ENCODE measurements at regions not wholly inside any gene's neighbourhood (a gene's known extent, or its start where the extent isn't known, plus 50 kb on each side); places are given as distances from the start of the nearest gene placed in this dataset.

GRCh38 chr2:6401301-6401700 lies 464.4 kb downstream of the CMPK2 start:
- POLR2A ChIA-PET, result no interaction called here
- Mint-ChIP-seq H3K27me3 (peaks cover 0 to 3% (median 0%) of the 10 kb centered on the region in 5 donors), H3K4me1 (no peaks in the 10 kb centered on the region), H3K4me3 (no peak overlapping the region), H3K27ac (no peak overlapping the region), H3K9me3 (no peaks in the 10 kb centered on the region), H3K36me3 (no peaks in the 10 kb centered on the region)
- no peak for ATAC-seq
- no peak for DNase-seq

GRCh38 chr2:6408057-6408456 lies 457.6 kb downstream of the CMPK2 start:
- POLR2A ChIA-PET, result no interaction called here
- H3K4me1 Mint-ChIP-seq, result no peaks in the 10 kb centered on the region
- H3K4me3 Mint-ChIP-seq, result no peak overlapping the region
- H3K27ac Mint-ChIP-seq, result no peak overlapping the region
- H3K27me3 Mint-ChIP-seq, result peaks cover 0 to 11% (median 6%) of the 10 kb centered on the region in 5 donors
- H3K36me3 Mint-ChIP-seq, result no peaks in the 10 kb centered on the region
- no peak for DNase-seq
- peaks cover 0 to 4% (median 0%) of the 10 kb centered on the region in 9 donors for H3K9me3 Mint-ChIP-seq
- no peak for ATAC-seq

- ATAC-seq, result no peak
Observed at GRCh38 chr2:6410313-6410712, 455.4 kb downstream of the CMPK2 start.

GRCh38 chr2:6412533-6413091 lies 453.1 kb downstream of the CMPK2 start:
- no peak for DNase-seq
- Mint-ChIP-seq H3K27ac (no peak overlapping the region), H3K9me3 (peaks cover 0 to 11% (median 2%) of the 10 kb centered on the region in 9 donors), H3K4me3 (no peak overlapping the region), H3K27me3 (peaks cover 0 to 11% (median 6%) of the 10 kb centered on the region in 5 donors), H3K4me1 (no peaks in the 10 kb centered on the region), H3K36me3 (no peaks in the 10 kb centered on the region)
- POLR2A ChIA-PET, result no interaction called here
- ATAC-seq, result no peak

More at GRCh38 chr2:6410313-6410712, 455.4 kb downstream of the CMPK2 start:
- POLR2A ChIA-PET, result no interaction called here
- H3K4me3 Mint-ChIP-seq, result no peak overlapping the region
- peaks cover 0 to 11% (median 6%) of the 10 kb centered on the region in 5 donors for H3K27me3 Mint-ChIP-seq
- H3K4me1 Mint-ChIP-seq, result no peaks in the 10 kb centered on the region
- no peak for DNase-seq
- H3K36me3 Mint-ChIP-seq, result no peaks in the 10 kb centered on the region
- peaks cover 0 to 4% (median 2%) of the 10 kb centered on the region in 9 donors for H3K9me3 Mint-ChIP-seq
- H3K27ac Mint-ChIP-seq, result no peak overlapping the region

GRCh38 chr2:6417050-6417449 lies 448.7 kb downstream of the CMPK2 start:
- ATAC-seq (no peak), DNase-seq (no peak)
- Mint-ChIP-seq H3K27me3 (peaks cover 0 to 7% (median 3%) of the 10 kb centered on the region in 5 donors), H3K9me3 (peaks cover 0 to 21% (median 0%) of the 10 kb centered on the region in 9 donors), H3K4me3 (no peak overlapping the region), H3K36me3 (no peaks in the 10 kb centered on the region), H3K27ac (no peak overlapping the region), H3K4me1 (no peaks in the 10 kb centered on the region)
- POLR2A ChIA-PET, result no interaction called here

GRCh38 chr2:6418291-6418690 lies 447.4 kb downstream of the CMPK2 start:
- Mint-ChIP-seq H3K27me3 (no peaks in the 10 kb centered on the region), H3K27ac (no peak overlapping the region), H3K36me3 (no peaks in the 10 kb centered on the region), H3K9me3 (peaks cover 0 to 21% (median 0%) of the 10 kb centered on the region in 9 donors), H3K4me3 (no peak overlapping the region), H3K4me1 (no peaks in the 10 kb centered on the region)
- no peak for ATAC-seq
- no peak for DNase-seq
- POLR2A ChIA-PET, result no interaction called here

- Mint-ChIP-seq H3K9me3 (peaks cover 0 to 12% (median 0%) of the 10 kb centered on the region in 9 donors), H3K4me3 (no peak overlapping the region), H3K27ac (no peak overlapping the region), H3K4me1 (no peaks in the 10 kb centered on the region), H3K27me3 (peaks cover 0 to 3% (median 1%) of the 10 kb centered on the region in 5 donors), H3K36me3 (no peaks in the 10 kb centered on the region)
- ATAC-seq (no peak), DNase-seq (no peak)
- POLR2A ChIA-PET, result no interaction called here
Observed at GRCh38 chr2:6421138-6421730, 444.5 kb downstream of the CMPK2 start.

- peaks cover 0 to 12% (median 0%) of the 10 kb centered on the region in 9 donors for H3K9me3 Mint-ChIP-seq
- peaks cover 0 to 3% (median 1%) of the 10 kb centered on the region in 5 donors for H3K27me3 Mint-ChIP-seq
- no peak for DNase-seq
- ATAC-seq, result no peak
- POLR2A ChIA-PET, result no interaction called here
- H3K4me1 Mint-ChIP-seq, result no peaks in the 10 kb centered on the region
- H3K36me3 Mint-ChIP-seq, result no peaks in the 10 kb centered on the region
- H3K27ac Mint-ChIP-seq, result no peak overlapping the region
- no peak overlapping the region for H3K4me3 Mint-ChIP-seq
Observed at GRCh38 chr2:6421888-6422287, 443.8 kb downstream of the CMPK2 start.

GRCh38 chr2:6423157-6423556 lies 442.6 kb downstream of the CMPK2 start:
- Mint-ChIP-seq H3K27ac (no peak overlapping the region), H3K4me3 (no peak overlapping the region), H3K4me1 (no peaks in the 10 kb centered on the region), H3K36me3 (no peaks in the 10 kb centered on the region), H3K27me3 (peaks cover 0 to 3% (median 1%) of the 10 kb centered on the region in 5 donors), H3K9me3 (peaks cover 0 to 7% (median 0%) of the 10 kb centered on the region in 9 donors)
- POLR2A ChIA-PET, result no interaction called here
- DNase-seq (no peak), ATAC-seq (no peak)

- no peak overlapping the region for H3K27ac Mint-ChIP-seq
- peaks cover 0 to 7% (median 0%) of the 10 kb centered on the region in 9 donors for H3K9me3 Mint-ChIP-seq
- no peak for DNase-seq
- H3K27me3 Mint-ChIP-seq, result peaks cover 0 to 3% (median 1%) of the 10 kb centered on the region in 5 donors
- ATAC-seq, result no peak
- POLR2A ChIA-PET, result no interaction called here
- no peaks in the 10 kb centered on the region for H3K4me1 Mint-ChIP-seq
- H3K4me3 Mint-ChIP-seq, result no peak overlapping the region
- H3K36me3 Mint-ChIP-seq, result no peaks in the 10 kb centered on the region
Observed at GRCh38 chr2:6423944-6424343, 441.8 kb downstream of the CMPK2 start.

GRCh38 chr2:6425032-6425431 lies 440.7 kb downstream of the CMPK2 start:
- H3K36me3 Mint-ChIP-seq, result no peaks in the 10 kb centered on the region
- ATAC-seq (no peak), DNase-seq (no peak)
- POLR2A ChIA-PET, result no interaction called here
- no peak overlapping the region for H3K27ac Mint-ChIP-seq
- peaks cover 0 to 3% (median 1%) of the 10 kb centered on the region in 5 donors for H3K27me3 Mint-ChIP-seq
- H3K9me3 Mint-ChIP-seq, result peaks cover 0 to 10% (median 0%) of the 10 kb centered on the region in 9 donors
- no peak overlapping the region for H3K4me3 Mint-ChIP-seq
- no peaks in the 10 kb centered on the region for H3K4me1 Mint-ChIP-seq

GRCh38 chr2:6429210-6429986 lies 436.3 kb downstream of the CMPK2 start:
- no peak overlapping the region for H3K4me3 Mint-ChIP-seq
- DNase-seq (no peak), ATAC-seq (no peak)
- H3K9me3 Mint-ChIP-seq, result peaks cover 0 to 21% (median 2%) of the 10 kb centered on the region in 9 donors
- H3K27ac Mint-ChIP-seq, result no peak overlapping the region
- H3K27me3 Mint-ChIP-seq, result peaks cover 0 to 10% (median 2%) of the 10 kb centered on the region in 5 donors
- H3K36me3 Mint-ChIP-seq, result peaks cover 0 to 7% (median 0%) of the 10 kb centered on the region in 3 donors
- H3K4me1 Mint-ChIP-seq, result no peaks in the 10 kb centered on the region
- POLR2A ChIA-PET, result no interaction called here

- DNase-seq (no peak), ATAC-seq (no peak)
- Mint-ChIP-seq H3K27me3 (peaks cover 0 to 7% (median 0%) of the 10 kb centered on the region in 5 donors), H3K9me3 (peaks cover 0 to 12% (median 2%) of the 10 kb centered on the region in 9 donors), H3K4me3 (no peak overlapping the region), H3K4me1 (no peaks in the 10 kb centered on the region), H3K27ac (no peak overlapping the region), H3K36me3 (peaks cover 0 to 7% (median 0%) of the 10 kb centered on the region in 3 donors)
- POLR2A ChIA-PET, result no interaction called here
Observed at GRCh38 chr2:6434438-6434837, 431.3 kb downstream of the CMPK2 start.
